OCI-LY7 (cell line): ENCODE measurements at regions not wholly inside any gene's neighbourhood (a gene's known extent, or its start where the extent isn't known, plus 50 kb on each side); places are given as distances from the start of the nearest gene placed in this dataset.

Experiments
- EZH2phosphoT487 ChIP-seq: fragments of 200-600 bp; sonication (generic); IDR thresholded peaks from 2 replicates; pipeline ENCODE4 v1.6.1; 2018; ENCODE audit warnings: low read depth, borderline replicate concordance, mild to moderate bottlenecking, mixed run types, antibody characterized with exemption, low read length, moderate library complexity, mixed read lengths
- TF ChIP-seq, protein P1 (sequence below): fragments of 200-600 bp; sonication (generic); conservative IDR thresholded peaks from 2 replicates; pipeline ENCODE4 v1.5.1; 2014; ENCODE audit warnings: mild to moderate bottlenecking, antibody characterized with exemption, low read length, moderate library complexity, mixed read lengths

DNA sequence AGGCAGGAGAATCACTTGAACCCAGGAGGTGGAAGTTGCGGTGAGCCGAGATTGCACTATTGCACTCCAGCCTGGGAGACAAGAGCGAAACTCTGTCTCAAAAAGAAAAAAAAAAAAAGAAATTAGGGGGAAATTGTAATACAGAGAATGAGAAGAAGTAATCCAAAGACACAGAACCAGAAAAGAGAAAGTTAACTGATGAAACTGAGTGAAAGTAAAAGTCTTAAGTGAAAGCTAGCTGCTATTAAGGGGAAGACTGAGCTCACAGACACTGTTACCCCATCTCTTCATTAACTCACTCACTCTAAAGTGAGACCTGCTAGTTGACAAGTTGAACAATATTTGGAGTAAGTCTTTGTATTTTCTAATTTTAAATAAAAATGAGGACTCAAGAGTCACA is 763.0 kb upstream of the PCDH10 start:
- TF ChIP-seq, protein P1, sequence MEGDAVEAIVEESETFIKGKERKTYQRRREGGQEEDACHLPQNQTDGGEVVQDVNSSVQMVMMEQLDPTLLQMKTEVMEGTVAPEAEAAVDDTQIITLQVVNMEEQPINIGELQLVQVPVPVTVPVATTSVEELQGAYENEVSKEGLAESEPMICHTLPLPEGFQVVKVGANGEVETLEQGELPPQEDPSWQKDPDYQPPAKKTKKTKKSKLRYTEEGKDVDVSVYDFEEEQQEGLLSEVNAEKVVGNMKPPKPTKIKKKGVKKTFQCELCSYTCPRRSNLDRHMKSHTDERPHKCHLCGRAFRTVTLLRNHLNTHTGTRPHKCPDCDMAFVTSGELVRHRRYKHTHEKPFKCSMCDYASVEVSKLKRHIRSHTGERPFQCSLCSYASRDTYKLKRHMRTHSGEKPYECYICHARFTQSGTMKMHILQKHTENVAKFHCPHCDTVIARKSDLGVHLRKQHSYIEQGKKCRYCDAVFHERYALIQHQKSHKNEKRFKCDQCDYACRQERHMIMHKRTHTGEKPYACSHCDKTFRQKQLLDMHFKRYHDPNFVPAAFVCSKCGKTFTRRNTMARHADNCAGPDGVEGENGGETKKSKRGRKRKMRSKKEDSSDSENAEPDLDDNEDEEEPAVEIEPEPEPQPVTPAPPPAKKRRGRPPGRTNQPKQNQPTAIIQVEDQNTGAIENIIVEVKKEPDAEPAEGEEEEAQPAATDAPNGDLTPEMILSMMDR = no peak
- no peak for TF ChIP-seq EZH2phosphoT487
